HCT116 (cell line): ENCODE measurements at regions not wholly inside any gene's neighbourhood (a gene's known extent, or its start where the extent isn't known, plus 50 kb on each side); places are given as distances from the start of the nearest gene placed in this dataset.

ENCODE experiments used
- ATAC-seq: fragments of 200-7000 bp; cut with Tn5 transposase; 2 replicates; pipeline ENCODE4 v1.9.1; 2020; ENCODE audit warnings: mild to moderate bottlenecking, moderate library complexity
- BruUV-seq: library from RNA; stranded (reverse); fragments of 400-500 nt; replicated peaks from 2 replicates; lab custom pipeline; 2021; lab: Mats Ljungman, UMichigan
- CTCF ChIA-PET: fragments of 300-600 bp; sonication (Branson Sonifier 250); formaldehyde crosslinking; loops from one replicate; lab custom pipeline; 2021; ENCODE audit warnings: antibody characterized with exemption; lab: Charles Lee
- POLR2A ChIA-PET: fragments of 300-600, 350-600 bp; sonication (Branson Sonifier 250); formaldehyde crosslinking; loops from one replicate; lab custom pipeline; 2021; ENCODE audit warnings: antibody characterized with exemption; lab: Charles Lee
- RAD21 ChIA-PET, 2 experiments: fragments of 300-600 bp; sonication (Branson Sonifier 250); formaldehyde crosslinking; loops; one replicate each; lab custom pipeline; 2023; ENCODE audit warnings: low total read pairs in 2 of 2; ENCODE audit not compliant: uncharacterized antibody in 2 of 2, unreplicated experiment in 2 of 2, low non-redundant PET in 1 of 2; lab: Charles Lee
- DNase-seq: peaks from one replicate; pipeline ENCODE4 v3.0.0-alpha.2; 2010; ENCODE audit warnings: low read depth, low spot score
- H2AFZ ChIP-seq: fragments of 200-600 bp; shearing (Covaris generic), sonication (generic); 2 replicates; pipeline ENCODE4 v1.6.1; 2017; ENCODE audit warnings: low read depth, mixed run types, mixed read lengths, antibody characterized with exemption, low read length; ENCODE audit not compliant: poor library complexity, severe bottlenecking
- H3K27ac ChIP-seq: 2 replicates; pipeline ENCODE4 v1.5.1; 2012; ENCODE audit warnings: low read depth, low read length
- H3K27me3 ChIP-seq: fragments of 200-600 bp; sonication (generic); 2 replicates; pipeline ENCODE4 v1.6.1; 2016; ENCODE audit warnings: mixed run types, low read length, mixed read lengths; ENCODE audit not compliant: insufficient read depth
- H3K36me3 ChIP-seq, 2 experiments: fragments of 200-500 bp in 1 of 2; fragments of 200-600 bp in 1 of 2; sonication (Bioruptor generic) in 1 of 2; sonication (generic) in 1 of 2; 2 replicates each; pipeline versions ENCODE4 v1.5.1 to v1.6.1; 2014 to 2016; ENCODE audit warnings: low read length in 2 of 2, inconsistent platforms in 1 of 2, mixed read lengths in 1 of 2, mixed run types in 1 of 2; ENCODE audit not compliant: insufficient read depth in 2 of 2, control insufficient read depth in 1 of 2
- H3K4me1 ChIP-seq, 2 experiments: fragments of 200-600 bp in 1 of 2; sonication (generic) in 1 of 2; 2 replicates each; pipeline versions ENCODE4 v1.5.1 to v1.6.1; 2012 to 2017; ENCODE audit warnings: low read length in 2 of 2, inconsistent platforms in 1 of 2, mild to moderate bottlenecking in 1 of 2, mixed read lengths in 1 of 2, mixed run types in 1 of 2, moderate library complexity in 1 of 2; ENCODE audit not compliant: insufficient read depth in 2 of 2, control insufficient read depth in 1 of 2
- H3K4me2 ChIP-seq: fragments of 200-600 bp; sonication (generic); 2 replicates; pipeline ENCODE4 v1.6.1; 2017; ENCODE audit warnings: mixed run types, low read length, mixed read lengths
- H3K4me3 ChIP-seq, 2 experiments: fragments of 200-600 bp in 1 of 2; sonication (generic) in 1 of 2; replicated peaks in 1 of 2; 2 replicates each; pipeline ENCODE4 v1.5.1; 2011 to 2016; ENCODE audit warnings: low read length in 2 of 2, control low read depth in 1 of 2, low read depth in 1 of 2, mild to moderate bottlenecking in 1 of 2, mixed read lengths in 1 of 2, mixed run types in 1 of 2
- H3K79me2 ChIP-seq: fragments of 200-600 bp; sonication (generic); 2 replicates; pipeline ENCODE4 v1.6.1; 2017; ENCODE audit warnings: mild to moderate bottlenecking, mixed run types, low read length, moderate library complexity, mixed read lengths; ENCODE audit not compliant: insufficient read depth
- H3K9ac ChIP-seq: fragments of 200-600 bp; sonication (generic); 2 replicates; pipeline ENCODE4 v1.6.1; 2016; ENCODE audit warnings: low read length, mixed read lengths
- H3K9me2 ChIP-seq: fragments of 200-600 bp; sonication (generic), shearing (Covaris generic); 2 replicates; pipeline ENCODE4 v1.6.1; 2017; ENCODE audit warnings: mixed run types, mild to moderate bottlenecking, moderate library complexity; ENCODE audit not compliant: insufficient read depth
- H3K9me3 ChIP-seq, 2 experiments: fragments of 200-500 bp in 1 of 2; fragments of 200-600 bp in 1 of 2; sonication (Bioruptor generic) in 1 of 2; sonication (generic) in 1 of 2; 2 replicates each; pipeline ENCODE4 v1.6.1; 2014 to 2017; ENCODE audit warnings: low read length in 2 of 2, mixed read lengths in 2 of 2, inconsistent platforms in 1 of 2, low read depth in 1 of 2, mild to moderate bottlenecking in 1 of 2, mixed run types in 1 of 2, moderate library complexity in 1 of 2; ENCODE audit not compliant: control insufficient read depth in 1 of 2, insufficient read depth in 1 of 2
- H4K20me1 ChIP-seq: fragments of 200-600 bp; sonication (generic), shearing (Covaris generic); 2 replicates; pipeline ENCODE4 v1.6.1; 2017; ENCODE audit warnings: mixed run types, mild to moderate bottlenecking, moderate library complexity; ENCODE audit not compliant: insufficient read depth
- ATF3 ChIP-seq: IDR thresholded peaks from 2 replicates; pipeline ENCODE4 v1.6.1; 2012
- CBX3 ChIP-seq: IDR thresholded peaks from 2 replicates; pipeline ENCODE4 v1.6.1; 2012; ENCODE audit warnings: low read depth
- JUND ChIP-seq: IDR thresholded peaks from 2 replicates; pipeline ENCODE4 v1.6.1; 2012
- RAD21 ChIP-seq: IDR thresholded peaks from 2 replicates; pipeline ENCODE4 v1.6.1; 2012; ENCODE audit warnings: low read depth, mild to moderate bottlenecking
- REST ChIP-seq: IDR thresholded peaks from 2 replicates; pipeline ENCODE4 v1.6.1; 2012; ENCODE audit warnings: low read depth
- SP1 ChIP-seq: IDR thresholded peaks from 2 replicates; pipeline ENCODE4 v1.6.1; 2012; ENCODE audit warnings: low read depth
- SRF ChIP-seq: IDR thresholded peaks from 2 replicates; pipeline ENCODE4 v1.6.1; 2012; ENCODE audit warnings: low read depth
- TCF7L2 ChIP-seq: IDR thresholded peaks from 2 replicates; pipeline ENCODE4 v1.7.0; 2011; ENCODE audit warnings: borderline replicate concordance, inconsistent platforms; ENCODE audit not compliant: insufficient read depth, insufficient read length; ENCODE audit errors: extremely low read depth
- ZBTB33 ChIP-seq: IDR thresholded peaks from 2 replicates; pipeline ENCODE4 v1.6.1; 2011; ENCODE audit warnings: mild to moderate bottlenecking, low read length, moderate library complexity; ENCODE audit not compliant: insufficient replicate concordance; ENCODE audit errors: extremely low read depth
- ZNF274 ChIP-seq: fragments of 200-500 bp; sonication (Bioruptor generic); IDR thresholded peaks from 2 replicates; pipeline ENCODE4 v1.6.1; 2014; ENCODE audit warnings: mild to moderate bottlenecking, low read depth, low read length, inconsistent platforms
- intact Hi-C: fragments of 100-400 bp; cut with micrococcal nuclease; formaldehyde crosslinking; loops from 2 replicates; pipeline ENCODE4 v1.10.0; 2022

GRCh38 chr1:199208847-199209246 is 570.0 kb downstream of the PTPRC start:
- intact Hi-C loops: no loop called here
- Histone ChIP-seq H3K9me3 (no peaks in the 10 kb centered on the region), H2AFZ (no peak overlapping the region), H3K4me3 (no peak overlapping the region), H3K27me3 (no peaks in the 10 kb centered on the region), H3K4me2 (no peak overlapping the region), H3K4me1 (no peaks in the 10 kb centered on the region), H4K20me1 (no peaks in the 10 kb centered on the region), H3K27ac (no peak overlapping the region), H3K9ac (no peak overlapping the region), H3K9me2 (no peaks in the 10 kb centered on the region), H3K36me3 (no peaks in the 10 kb centered on the region), H3K79me2 (no peaks in the 10 kb centered on the region)
- no peak for ATAC-seq
- no peak for TF ChIP-seq TCF7L2
- TF ChIP-seq ZBTB33: no peak
- TF ChIP-seq ZNF274: no peak
- TF ChIP-seq RAD21: no peak
- TF ChIP-seq CBX3: no peak
- no peak for TF ChIP-seq SP1
- no peak for TF ChIP-seq REST
- TF ChIP-seq SRF: no peak
- no peak for TF ChIP-seq JUND
- no peak for TF ChIP-seq ATF3
- BruUV-seq: no TSS peak
- POLR2A ChIA-PET: no interaction called here
- no peak for DNase-seq
- CTCF ChIA-PET: no interaction called here
- RAD21 ChIA-PET: no interaction called here
